HG03196 (cell line): ENCODE measurements at regions not wholly inside any gene's neighbourhood (a gene's known extent, or its start where the extent isn't known, plus 50 kb on each side); places are given as distances from the start of the nearest gene placed in this dataset.

ENCODE experiments used
- ATAC-seq: cut with Tn5 transposase; IDR thresholded peaks from one replicate; pipeline ENCODE4 v1.9.1; 2021; ENCODE audit not compliant: unreplicated experiment

GRCh38 chr14:58942516-58942915 lies 246.0 kb upstream of the DAAM1 start:
- no peak for ATAC-seq

DNA sequence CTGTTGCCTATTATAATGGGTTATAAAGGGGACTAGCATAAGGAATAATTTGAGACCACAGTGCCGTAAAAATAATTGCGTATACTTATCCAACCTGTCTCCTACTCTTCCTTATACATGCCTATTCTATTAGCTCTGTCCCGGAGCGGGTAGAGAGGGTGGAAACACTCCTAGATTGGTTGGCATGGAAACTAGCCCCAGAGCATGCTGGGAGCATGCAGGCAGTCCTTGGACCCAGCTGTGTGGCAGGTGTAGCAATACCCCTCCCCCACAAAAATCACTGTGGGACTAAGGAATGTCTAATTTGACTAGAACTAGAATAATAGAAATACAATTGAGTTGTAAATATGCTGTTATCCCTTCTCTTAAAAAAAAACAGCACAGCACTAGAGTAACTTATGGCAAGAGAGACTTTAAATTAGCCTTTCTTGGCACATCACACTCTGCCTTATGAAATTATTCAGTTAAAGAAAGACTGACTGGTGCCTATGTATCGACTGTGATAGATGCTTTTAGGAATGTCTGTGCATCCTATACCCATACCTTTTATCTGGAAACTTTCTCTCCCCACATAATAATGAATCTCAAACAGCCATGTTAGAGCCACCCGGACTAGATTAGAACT lies 244.0 kb upstream of the DAAM1 start:
- ATAC-seq = no peak

- no peak for ATAC-seq
Observed at GRCh38 chr14:58944968-58945356, 243.5 kb upstream of the DAAM1 start.

DNA sequence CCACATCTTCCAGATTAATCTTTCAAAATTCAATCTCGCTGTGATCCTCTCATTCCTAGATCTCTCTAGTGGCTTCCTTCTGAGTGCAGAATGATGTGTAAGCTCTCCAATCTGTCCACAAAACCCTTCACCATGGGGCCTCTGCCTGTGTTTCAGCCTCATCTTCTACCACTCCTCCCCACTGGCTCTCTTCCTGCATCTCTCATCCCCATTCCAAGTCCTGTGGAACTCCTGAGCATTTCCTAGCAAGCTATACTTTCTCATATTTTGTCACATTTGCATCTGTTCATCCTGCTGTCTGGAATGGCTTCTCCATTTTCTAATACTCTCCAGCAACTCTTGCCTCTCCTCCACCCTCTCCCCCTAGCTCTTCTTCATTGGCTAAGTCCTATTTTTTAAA lies 242.0 kb upstream of the DAAM1 start:
- ATAC-seq = no peak

DNA sequence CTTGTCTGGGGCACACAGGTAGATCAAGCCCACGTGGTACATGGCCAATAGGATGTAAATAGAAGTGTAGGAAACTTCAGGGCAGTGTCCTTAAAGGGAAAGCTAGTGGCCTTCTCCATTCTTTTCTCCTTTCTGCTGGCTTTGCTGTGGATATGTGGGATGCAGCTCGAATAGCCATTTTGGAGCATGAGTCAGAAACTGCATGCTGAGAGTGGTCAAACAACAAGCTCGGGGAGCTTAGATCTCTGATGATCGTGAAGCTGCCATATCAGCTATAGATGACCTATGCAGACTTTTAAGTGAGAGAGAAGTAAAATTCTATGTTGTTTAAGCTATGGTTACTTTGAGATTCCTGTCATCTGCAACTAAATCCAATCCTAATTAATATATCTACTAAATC lies 241.3 kb upstream of the DAAM1 start:
- ATAC-seq = no peak

- ATAC-seq = no peak
Observed at GRCh38 chr14:58947814-58948445, 240.5 kb upstream of the DAAM1 start.

- ATAC-seq = no peak
Observed at GRCh38 chr14:58950555-58950954, 237.9 kb upstream of the DAAM1 start.

DNA sequence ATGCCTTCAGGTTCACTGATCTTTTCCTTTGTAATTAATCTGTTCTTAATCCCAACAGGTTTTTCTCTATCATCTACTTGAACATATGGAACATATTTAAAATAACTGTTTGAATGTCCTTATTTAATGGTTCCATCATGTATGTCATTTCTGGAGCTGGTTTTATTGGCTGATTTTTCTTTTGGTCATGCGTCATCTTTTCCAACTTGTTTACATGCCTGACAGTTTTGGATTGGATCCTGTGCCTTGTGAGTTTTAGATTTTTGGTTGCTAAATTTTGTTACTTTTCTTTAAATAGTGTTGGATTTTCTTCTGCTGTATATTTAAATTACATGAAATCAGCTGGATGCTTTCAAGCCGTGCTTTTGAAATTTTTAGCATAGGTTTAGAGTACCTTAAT lies 237.3 kb upstream of the DAAM1 start:
- no peak for ATAC-seq

GRCh38 chr14:58954052-58954451 lies 234.4 kb upstream of the DAAM1 start:
- no peak for ATAC-seq

DNA sequence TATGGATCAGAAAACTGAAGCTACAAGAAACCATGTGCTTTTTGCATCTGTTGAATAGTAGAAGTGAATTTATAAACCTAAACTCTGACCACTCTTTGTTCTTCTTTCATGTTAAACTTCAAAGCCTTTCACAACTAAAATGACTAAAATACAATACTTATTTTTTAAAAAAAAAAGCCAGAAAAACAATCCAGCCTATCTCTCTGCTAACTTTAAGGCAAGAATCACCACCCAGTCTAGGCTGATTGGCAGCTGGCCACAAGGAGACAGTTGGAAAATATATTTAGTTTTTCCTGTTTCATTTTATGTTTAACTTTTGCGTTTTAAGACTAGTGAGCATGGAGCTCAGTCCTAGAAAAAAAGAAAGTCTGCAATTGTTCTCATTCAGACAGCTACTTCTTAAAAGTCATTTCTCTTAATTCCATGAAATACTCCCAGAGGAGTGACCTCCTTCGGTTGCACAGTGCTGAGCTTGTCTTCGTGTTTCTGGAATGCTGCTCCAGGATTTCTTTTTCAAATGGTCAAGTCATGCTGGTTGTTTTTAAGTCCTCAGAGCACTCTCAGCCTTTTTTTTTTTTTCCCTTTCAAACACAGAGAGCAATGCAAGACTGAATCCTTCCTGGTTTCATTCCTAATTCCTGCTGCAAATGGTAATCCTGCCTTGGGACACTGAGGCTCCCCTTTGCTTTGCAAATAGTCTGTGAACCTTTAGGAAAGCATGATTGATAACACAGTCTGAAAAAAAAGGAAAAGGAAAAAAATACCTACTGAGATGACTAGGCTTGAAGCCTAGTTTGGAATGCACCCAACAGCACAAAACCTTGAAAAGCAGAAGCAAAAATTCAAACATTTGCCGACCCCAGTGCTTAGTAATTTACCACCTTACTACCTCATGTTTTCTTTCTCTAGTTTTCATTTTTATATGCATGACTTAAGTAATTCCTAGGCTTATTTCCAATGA lies 233.3 kb upstream of the DAAM1 start:
- no peak for ATAC-seq

DNA sequence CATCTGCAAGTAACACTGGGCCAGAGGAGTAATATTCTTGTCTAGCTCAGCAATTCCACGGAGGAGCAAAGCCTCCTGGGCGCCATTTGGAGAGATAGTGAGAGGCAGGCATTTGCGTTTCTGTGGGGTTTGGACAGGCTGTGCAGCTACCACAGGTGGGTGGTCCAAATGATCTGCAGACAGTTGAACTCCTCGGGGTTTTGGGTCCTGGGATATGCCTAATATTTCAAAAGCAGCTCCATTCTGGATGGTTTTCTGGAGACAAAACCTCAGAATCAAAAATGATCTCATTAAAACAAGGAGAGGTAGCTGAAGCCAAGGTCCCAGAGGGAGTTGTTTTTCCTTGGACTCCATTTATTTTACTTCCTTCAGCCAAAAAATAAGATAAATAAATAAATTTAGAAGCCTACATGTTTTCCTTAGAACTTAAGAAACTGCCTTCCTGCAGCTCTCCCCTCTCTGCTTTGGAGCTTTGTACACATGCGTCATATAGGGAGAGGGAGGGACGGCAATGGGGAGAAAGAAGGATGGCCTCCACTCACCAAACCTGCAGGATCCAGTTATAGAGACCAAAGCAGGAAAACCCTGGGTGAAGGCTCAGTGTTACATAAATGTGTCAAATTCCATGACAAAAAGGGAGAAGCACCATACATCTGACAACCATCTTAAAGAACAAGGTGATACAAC lies 227.3 kb upstream of the DAAM1 start:
- ATAC-seq = no peak

DNA sequence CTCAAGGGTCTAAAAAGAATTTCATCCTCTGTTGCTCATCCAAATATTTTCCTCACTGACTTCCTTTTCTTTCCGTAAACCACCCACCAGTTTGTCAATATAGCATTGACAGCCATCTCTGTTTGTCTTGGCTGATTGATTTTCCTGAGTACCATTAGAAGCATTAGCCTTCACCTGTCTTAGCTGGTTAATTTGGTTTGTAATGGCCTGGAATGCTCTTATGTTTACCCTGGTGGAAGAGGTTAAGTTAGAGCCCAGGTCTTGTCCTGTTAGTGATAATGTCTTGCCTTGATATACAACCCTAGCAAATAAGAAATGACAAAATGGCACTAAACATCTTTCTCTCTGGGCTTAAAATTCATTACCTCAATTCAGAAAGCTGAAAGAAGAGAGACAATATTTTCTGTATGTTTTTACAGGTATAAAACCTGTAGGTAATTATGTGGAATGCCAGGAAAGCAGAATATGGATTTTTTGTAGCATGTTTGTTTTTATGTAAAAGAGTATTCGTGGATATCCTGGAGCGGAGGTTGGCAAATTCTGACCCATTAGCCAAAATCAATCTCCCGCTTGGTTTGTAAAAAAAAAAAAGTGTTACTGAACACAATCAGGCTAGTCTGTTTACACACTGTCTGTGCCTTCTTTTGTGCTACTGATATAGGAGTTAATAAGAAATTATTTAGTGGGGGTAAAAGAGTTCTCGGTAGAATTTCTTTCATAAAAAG lies 224.4 kb upstream of the DAAM1 start:
- no peak for ATAC-seq

DNA sequence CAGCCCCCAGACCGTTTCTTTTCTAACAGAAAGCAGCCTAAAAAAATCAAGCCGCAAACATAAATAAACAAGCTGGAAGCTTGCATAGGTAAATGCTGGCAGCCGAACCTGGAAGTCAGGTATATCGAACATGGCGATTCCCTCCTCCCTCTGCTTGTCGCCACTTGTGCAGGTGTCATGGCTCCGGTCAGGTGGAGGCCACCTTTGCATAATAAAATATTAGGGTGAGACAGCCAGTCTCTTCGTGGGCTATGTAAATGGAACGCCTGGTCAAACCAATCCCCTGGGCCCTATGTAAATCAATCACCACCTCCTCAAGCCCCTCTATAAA lies 223.9 kb upstream of the DAAM1 start:
- no peak for ATAC-seq

DNA sequence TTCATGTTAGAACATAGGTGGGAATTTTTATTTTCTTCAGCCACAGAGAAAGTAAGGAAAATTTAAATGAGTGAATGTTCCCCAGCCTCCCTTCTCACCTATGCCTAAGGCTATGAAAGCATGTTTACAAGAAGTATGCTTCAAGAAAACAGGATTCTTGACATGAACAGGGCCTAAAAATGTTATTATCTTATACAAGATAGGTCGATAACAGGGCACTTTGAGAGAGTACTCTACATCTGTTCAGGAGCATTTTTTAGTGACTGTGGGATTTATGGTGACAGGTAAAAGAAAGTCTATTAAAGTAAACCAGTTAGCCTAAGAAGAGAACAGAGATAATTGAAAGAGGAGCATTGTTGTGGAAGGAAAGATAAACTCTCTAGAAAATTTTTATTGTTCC lies 222.9 kb upstream of the DAAM1 start:
- no peak for ATAC-seq

- ATAC-seq = no peak
Observed at GRCh38 chr14:58966997-58967396, 221.5 kb upstream of the DAAM1 start.

GRCh38 chr14:58969951-58970751 lies 218.3 kb upstream of the DAAM1 start:
- ATAC-seq = no peak

- ATAC-seq = no peak
Observed at GRCh38 chr14:58972233-58973017, 216.0 kb upstream of the DAAM1 start.

GRCh38 chr14:58977366-58977765 lies 211.1 kb upstream of the DAAM1 start:
- no peak for ATAC-seq

GRCh38 chr14:58978343-58978742 lies 210.1 kb upstream of the DAAM1 start:
- ATAC-seq = no peak
